MG63 (cell line): ENCODE measurements at regions not wholly inside any gene's neighbourhood (a gene's known extent, or its start where the extent isn't known, plus 50 kb on each side); places are given as distances from the start of the nearest gene placed in this dataset.
"Not testable (repeated sequence)": the region's sequence is repeated elsewhere in the genome, so short reads cannot be mapped to it uniquely, and the experiment has no call there.

Source experiments
- DNase-seq: peaks from one replicate; pipeline ENCODE4 v3.0.0-alpha.2; 2020
- H3K27me3 ChIP-seq: fragments of 250-450 bp; sonication (Bioruptor Pico); 2 replicates; pipeline ENCODE4 v1.5.1; 2020; ENCODE audit warnings: mild to moderate bottlenecking, moderate library complexity
- H3K36me3 ChIP-seq: fragments of 250-450 bp; sonication (Bioruptor Pico); 2 replicates; pipeline ENCODE4 v1.5.1; 2020; ENCODE audit warnings: mild to moderate bottlenecking, moderate library complexity
- H3K4me3 ChIP-seq: fragments of 250-450 bp; sonication (Bioruptor Pico); 2 replicates; pipeline ENCODE4 v1.5.1; 2020; ENCODE audit warnings: mild to moderate bottlenecking, moderate library complexity
- H3K9me3 ChIP-seq: fragments of 250-450 bp; sonication (Bioruptor Pico); 2 replicates; pipeline ENCODE4 v1.5.1; 2020; ENCODE audit warnings: mild to moderate bottlenecking, moderate library complexity

DNA sequence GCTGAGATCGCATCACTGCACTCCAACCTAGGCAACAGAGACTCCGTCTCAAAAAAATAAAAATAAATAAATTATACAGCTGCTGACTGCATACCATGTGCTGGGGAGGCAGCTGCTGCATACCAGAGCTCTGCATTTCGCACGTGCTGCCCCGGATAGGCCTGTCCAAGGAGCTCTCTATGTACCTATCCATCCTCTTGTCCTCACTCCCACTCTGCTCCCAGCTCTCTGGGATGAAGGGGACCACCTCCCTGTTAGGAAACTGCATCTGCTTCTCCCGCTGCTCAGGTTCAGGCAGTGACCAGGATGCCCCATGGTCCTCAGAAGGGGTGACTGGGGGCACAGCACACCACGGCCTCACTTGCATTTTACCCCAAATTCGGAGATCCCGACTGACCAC lies 302.3 kb downstream of the BRD1 start:
- no peak for DNase-seq
- Histone ChIP-seq H3K9me3 (no peaks in the 10 kb centered on the region), H3K4me3 (no peak overlapping the region), H3K36me3 (no peaks in the 10 kb centered on the region), H3K27me3 (no peaks in the 10 kb centered on the region)

DNA sequence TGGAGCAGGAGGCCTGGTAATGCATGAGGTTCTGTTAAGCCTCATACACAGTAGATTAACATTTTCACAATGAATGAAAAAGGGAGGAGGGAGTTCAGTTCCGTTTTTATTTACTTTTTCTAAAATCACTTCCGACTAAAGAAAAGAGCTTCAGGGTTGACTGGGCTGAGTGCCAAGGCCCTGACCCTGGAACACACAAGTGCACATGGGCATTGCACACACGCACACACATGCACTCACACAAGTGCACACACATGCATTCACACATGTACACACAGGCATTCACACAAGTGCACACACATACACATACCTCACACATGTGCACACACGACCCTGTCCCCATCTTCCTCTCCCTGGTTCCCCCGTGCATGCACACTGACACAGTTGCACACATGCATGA lies 303.3 kb downstream of the BRD1 start:
- no peaks in the 10 kb centered on the region for H3K9me3 ChIP-seq
- no peak for DNase-seq
- no peaks in the 10 kb centered on the region for H3K27me3 ChIP-seq
- H3K36me3 ChIP-seq: no peaks in the 10 kb centered on the region
- H3K4me3 ChIP-seq: no peak overlapping the region

GRCh38 chr22:49523374-49524008 lies 304.2 kb downstream of the BRD1 start:
- Histone ChIP-seq H3K27me3 (peaks cover 6% of the 10 kb centered on the region; the same call in 1 of the 2 replicates), H3K9me3 (no peaks in the 10 kb centered on the region), H3K4me3 (no peak overlapping the region), H3K36me3 (no peaks in the 10 kb centered on the region)
- DNase-seq: no peak

DNA sequence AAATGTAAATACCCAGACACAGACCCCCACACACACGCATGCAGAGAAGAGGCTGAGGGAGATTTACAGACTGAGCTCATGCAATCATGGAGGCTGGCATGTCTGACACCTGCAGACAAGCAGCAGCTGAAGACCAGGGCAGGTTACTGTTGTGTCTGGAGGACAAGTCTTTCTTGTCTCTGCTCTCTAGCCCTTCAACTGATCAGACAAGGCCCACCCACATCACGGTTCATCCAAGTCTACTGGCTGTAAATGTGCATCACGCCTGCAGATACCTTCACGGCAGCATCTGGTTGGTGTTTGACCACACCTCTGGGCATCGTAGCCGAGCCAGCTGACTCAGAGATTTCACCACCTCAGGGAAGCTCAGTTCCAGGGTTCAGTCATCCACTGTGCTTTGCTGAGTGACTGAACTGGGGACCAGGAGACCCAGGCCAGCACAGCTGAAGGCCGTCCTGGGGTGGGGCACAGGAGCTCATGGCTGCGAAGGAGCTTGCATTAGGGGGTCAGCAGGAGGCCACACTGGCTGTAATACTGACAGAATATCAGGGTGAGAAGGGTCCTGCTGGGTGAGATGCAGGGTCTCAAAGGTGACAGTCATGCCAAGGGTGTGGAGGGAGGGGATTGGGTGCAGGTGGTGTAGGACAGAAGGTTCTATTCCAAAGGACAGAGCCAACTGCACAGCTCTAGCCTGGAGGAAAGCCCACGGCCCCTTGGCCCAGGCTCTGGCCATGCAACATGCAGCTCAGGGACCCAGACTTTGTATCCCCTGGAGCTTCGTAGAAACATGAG lies 304.9 kb downstream of the BRD1 start:
- no peaks in the 10 kb centered on the region for H3K9me3 ChIP-seq
- peaks cover 6% of the 10 kb centered on the region; the same call in 1 of the 2 replicates for H3K27me3 ChIP-seq
- no peak for DNase-seq
- H3K36me3 ChIP-seq: no peaks in the 10 kb centered on the region
- no peak overlapping the region for H3K4me3 ChIP-seq

DNA sequence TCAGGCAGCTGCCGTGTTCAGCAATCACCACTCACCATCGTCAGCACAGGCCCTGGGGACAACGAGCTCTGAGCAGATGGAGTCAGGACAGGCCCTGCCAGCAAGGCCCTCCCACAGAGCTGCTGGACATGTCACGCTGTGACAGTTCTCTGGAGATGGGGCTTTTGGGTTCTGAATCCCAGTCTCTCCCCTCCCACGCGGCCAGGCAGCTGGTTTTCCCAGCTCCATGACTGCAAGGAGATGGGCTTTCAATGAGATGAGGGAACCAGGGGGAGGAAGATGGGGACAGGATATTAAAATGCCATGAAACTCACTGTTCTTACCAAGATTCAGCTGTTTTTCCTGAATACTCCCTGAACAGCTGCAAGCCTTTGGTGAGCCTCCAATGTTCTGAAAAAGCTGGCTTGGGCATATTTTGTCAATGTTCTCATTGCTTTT lies 305.9 kb downstream of the BRD1 start:
- Histone ChIP-seq H3K36me3 (no peaks in the 10 kb centered on the region), H3K27me3 (peaks cover 6% of the 10 kb centered on the region; the same call in 1 of the 2 replicates), H3K9me3 (no peaks in the 10 kb centered on the region), H3K4me3 (no peak overlapping the region)
- DNase-seq: no peak

- H3K9me3 ChIP-seq: no peaks in the 10 kb centered on the region
- H3K4me3 ChIP-seq: no peak overlapping the region
- H3K27me3 ChIP-seq: peaks cover 6% of the 10 kb centered on the region; the same call in 1 of the 2 replicates
- no peak for DNase-seq
- H3K36me3 ChIP-seq: no peaks in the 10 kb centered on the region
These were observed 308.4 kb downstream of the BRD1 start for GRCh38 chr22:49519117-49519737.

DNA sequence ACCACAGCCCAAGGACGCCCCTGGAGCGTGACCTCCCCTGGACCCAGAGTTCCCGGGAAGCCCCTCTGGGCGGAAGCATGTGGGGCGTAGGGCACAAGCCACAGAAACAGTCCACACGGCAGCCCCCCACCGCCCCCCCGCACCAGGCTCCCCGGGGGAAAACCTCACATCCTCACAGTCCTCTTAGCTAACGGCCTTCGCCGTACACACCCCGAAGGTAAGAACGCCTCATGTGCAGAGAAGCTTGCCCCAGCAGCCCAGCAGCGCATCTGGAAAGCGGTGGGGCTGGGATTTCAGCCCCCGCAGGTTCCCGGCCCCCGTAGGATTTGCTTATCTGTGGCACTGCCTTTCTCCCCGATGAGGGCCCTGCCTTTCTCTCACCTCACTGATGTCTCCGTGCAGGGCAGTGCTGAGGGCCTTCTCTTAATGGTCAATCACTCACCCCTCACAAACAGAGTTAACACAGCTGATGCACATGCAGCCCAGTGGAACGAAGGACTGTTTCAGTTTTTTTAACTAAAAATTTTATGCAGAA lies 309.2 kb downstream of the BRD1 start:
- H3K27me3 ChIP-seq: peaks cover 6% of the 10 kb centered on the region; the same call in 1 of the 2 replicates
- no peaks in the 10 kb centered on the region for H3K9me3 ChIP-seq
- H3K36me3 ChIP-seq: no peaks in the 10 kb centered on the region
- DNase-seq: no peak
- H3K4me3 ChIP-seq: no peak overlapping the region

DNA sequence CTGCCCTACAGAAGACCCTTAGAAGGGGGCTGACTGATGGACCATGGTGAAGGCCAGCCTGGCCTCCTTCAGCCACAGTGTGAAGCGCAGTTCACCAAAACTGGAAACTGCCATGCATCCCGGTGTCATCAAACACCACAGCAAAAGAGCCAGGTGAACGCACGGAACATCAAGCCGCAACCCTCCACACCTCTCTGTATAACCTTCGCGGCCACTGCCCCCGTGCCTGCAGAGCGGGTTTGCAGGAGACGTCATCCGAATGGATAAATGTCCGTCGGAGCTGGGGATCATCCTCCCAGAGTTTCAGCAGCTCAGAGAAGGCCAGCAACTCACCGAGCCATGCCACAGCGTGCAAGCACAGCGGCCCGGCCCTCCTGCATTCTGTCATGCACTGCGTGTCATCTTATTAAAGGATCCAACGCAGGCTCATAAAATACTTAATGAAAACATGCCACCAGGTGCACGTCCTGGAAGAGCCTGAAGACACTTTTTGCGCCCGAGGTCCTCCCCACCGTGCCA lies 309.9 kb downstream of the BRD1 start:
- Histone ChIP-seq H3K27me3 (peaks cover 6% of the 10 kb centered on the region; the same call in 1 of the 2 replicates), H3K4me3 (no peak overlapping the region), H3K9me3 (no peaks in the 10 kb centered on the region), H3K36me3 (no peaks in the 10 kb centered on the region)
- DNase-seq: no peak

DNA sequence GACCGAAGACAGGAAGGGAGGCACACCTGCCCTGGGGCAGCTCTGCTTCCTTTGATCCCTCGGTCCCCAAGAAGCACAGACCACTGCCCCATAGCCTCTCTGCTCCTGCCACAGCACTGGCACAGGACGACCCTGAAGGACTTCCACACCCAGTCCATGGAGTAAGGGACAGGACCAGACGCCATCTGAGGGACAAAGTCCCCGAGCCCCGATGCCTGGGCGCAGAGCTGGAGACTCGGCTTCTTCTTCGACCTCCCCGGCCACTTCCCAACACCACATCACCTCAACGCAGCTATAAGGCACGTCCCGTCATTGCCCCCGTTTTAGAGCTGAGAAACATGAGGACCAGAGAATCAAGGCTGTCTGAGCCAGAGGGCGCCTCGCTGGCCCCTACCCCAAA lies 310.5 kb downstream of the BRD1 start:
- DNase-seq: no peak
- no peak overlapping the region for H3K4me3 ChIP-seq
- H3K36me3 ChIP-seq: no peaks in the 10 kb centered on the region
- H3K27me3 ChIP-seq: peaks cover 6% of the 10 kb centered on the region; the same call in 1 of the 2 replicates
- no peaks in the 10 kb centered on the region for H3K9me3 ChIP-seq

DNA sequence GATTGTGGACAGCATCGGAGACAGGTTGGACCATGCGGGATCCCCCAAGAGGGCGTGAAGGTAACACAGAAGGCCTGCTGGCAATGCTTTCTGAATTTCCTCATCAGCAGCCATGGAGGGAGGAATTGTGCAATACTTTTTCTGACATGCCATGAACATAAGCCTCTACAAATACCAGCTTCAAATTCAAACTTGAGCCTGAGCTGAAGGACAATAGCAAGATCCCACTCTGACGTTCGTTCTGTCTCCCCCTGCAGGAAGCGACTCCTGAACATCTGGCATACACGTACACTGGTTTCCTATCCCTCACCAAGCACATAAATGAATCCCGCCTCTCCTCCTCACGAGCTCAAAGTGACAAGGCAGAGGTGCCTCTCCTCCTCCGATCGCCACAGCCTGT lies 312.2 kb downstream of the BRD1 start:
- Histone ChIP-seq H3K9me3 (no peaks in the 10 kb centered on the region), H3K4me3 (no peak overlapping the region), H3K36me3 (no peaks in the 10 kb centered on the region), H3K27me3 (peaks cover 6% of the 10 kb centered on the region; the same call in 1 of the 2 replicates)
- DNase-seq: no peak

DNA sequence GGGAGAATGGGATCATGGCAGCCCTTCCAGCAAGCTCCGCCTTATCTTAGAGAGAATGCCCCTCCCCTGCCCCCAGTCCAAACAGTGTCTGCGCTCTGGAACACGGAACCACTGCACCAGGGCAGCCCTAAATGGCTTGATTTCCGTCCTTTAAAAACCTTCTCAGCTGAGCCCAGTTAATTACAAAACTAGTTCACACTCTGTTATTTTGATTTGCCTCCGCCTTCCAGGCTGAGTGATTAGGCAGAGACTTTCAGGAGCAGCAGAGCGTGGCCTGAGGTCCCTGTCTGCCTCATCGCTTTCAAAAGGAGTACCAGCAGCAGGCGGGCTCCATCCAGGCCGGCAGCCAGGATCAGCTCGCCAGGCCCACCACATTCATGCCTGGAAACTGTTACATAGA lies 313.0 kb downstream of the BRD1 start:
- H3K36me3 ChIP-seq: no peaks in the 10 kb centered on the region
- H3K9me3 ChIP-seq: no peaks in the 10 kb centered on the region
- no peak overlapping the region for H3K4me3 ChIP-seq
- no peak for DNase-seq
- H3K27me3 ChIP-seq: peaks cover 6% of the 10 kb centered on the region; the same call in 1 of the 2 replicates

GRCh38 chr22:49514211-49514610 lies 313.5 kb downstream of the BRD1 start:
- no peak for DNase-seq
- H3K27me3 ChIP-seq: peaks cover 5% of the 10 kb centered on the region; the same call in 1 of the 2 replicates
- H3K36me3 ChIP-seq: no peaks in the 10 kb centered on the region
- H3K4me3 ChIP-seq: no peak overlapping the region
- H3K9me3 ChIP-seq: no peaks in the 10 kb centered on the region

- Histone ChIP-seq H3K9me3 (no peaks in the 10 kb centered on the region), H3K27me3 (no peaks in the 10 kb centered on the region), H3K4me3 (no peak overlapping the region), H3K36me3 (no peaks in the 10 kb centered on the region)
- DNase-seq: no peak
These were observed 314.3 kb downstream of the BRD1 start for GRCh38 chr22:49513358-49513851.

DNA sequence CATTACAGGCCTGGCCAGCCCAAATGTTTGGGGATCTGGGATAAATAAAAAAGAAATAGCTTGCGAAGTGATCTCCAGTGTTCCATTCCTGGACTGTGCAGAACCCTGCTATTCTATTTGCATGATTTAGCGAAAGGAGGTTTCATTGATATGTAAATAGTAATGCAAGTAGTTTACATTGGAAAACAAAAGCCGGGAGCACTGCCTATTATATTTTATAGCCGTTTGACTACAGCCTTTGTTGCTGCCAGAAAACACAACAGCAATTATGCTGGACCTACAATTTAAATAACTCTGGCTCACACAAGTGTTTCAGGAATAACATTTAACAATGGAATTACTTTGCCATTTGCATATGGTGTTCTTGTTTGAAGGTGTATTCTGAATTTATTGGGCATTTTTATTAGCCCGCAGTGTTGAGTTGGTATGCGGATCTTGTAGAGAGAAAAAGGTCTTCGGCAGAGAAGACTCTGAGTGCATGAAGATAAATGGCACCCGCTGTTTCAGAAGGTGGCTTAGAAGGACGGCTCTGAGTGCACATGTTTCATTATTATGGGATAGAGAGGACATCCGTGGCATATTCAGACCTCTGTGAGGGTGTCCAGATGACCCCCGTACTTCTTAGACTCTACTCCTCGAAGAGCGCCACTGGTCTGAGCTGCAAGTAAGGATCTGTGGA lies 315.0 kb downstream of the BRD1 start:
- Histone ChIP-seq H3K27me3 (no peaks in the 10 kb centered on the region), H3K9me3 (no peaks in the 10 kb centered on the region), H3K4me3 (no peak overlapping the region), H3K36me3 (no peaks in the 10 kb centered on the region)
- DNase-seq: no peak

- not testable (repeated sequence) for H3K9me3 ChIP-seq, H3K36me3 ChIP-seq, DNase-seq, H3K4me3 ChIP-seq, H3K27me3 ChIP-seq
These were observed 316.1 kb downstream of the BRD1 start for GRCh38 chr22:49511393-49512189.

DNA sequence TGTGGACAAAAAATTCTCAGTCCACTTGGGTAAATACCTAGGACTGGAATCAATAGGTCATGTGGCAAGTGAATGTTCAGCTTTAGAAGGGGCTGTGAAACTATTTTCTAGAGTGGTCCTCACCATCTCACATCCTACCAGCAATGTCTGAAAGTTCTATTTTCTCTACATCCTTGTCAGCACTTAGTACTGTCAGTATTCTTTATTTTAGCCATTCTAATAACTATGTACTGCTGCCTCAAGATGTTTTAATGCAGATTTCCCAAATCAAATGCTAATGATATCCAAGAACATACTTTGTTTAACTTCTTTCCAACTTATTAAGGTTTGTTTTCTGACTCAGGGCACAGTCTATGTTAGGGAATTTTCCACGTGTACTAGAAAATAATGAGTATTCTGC lies 317.0 kb downstream of the BRD1 start:
- Histone ChIP-seq H3K36me3 (no peaks in the 10 kb centered on the region), H3K4me3 (no peak overlapping the region), H3K9me3 (no peaks in the 10 kb centered on the region), H3K27me3 (no peaks in the 10 kb centered on the region)
- no peak for DNase-seq
